HFFc6 (cell line): ENCODE measurements at regions not wholly inside any gene's neighbourhood (a gene's known extent, or its start where the extent isn't known, plus 50 kb on each side); places are given as distances from the start of the nearest gene placed in this dataset.

ENCODE experiments used
- DNase-seq: peaks from one replicate; pipeline ENCODE4 v3.0.0-alpha.2; 2018
- H3K27ac Mint-ChIP-seq: 2 replicates; pipeline ENCODE4 v1.8.0; 2020; ENCODE audit warnings: mild to moderate bottlenecking, mixed read lengths
- H3K27me3 Mint-ChIP-seq: 2 replicates; pipeline ENCODE4 v1.8.0; 2021; ENCODE audit warnings: mild to moderate bottlenecking, moderate library complexity, mixed read lengths; ENCODE audit not compliant: insufficient read depth
- H3K36me3 Mint-ChIP-seq: 2 replicates; pipeline ENCODE4 v1.8.0; 2021; ENCODE audit warnings: low read depth, mixed read lengths
- H3K4me1 Mint-ChIP-seq: 2 replicates; pipeline ENCODE4 v1.8.0; 2020; ENCODE audit warnings: low read depth, mixed read lengths
- H3K4me3 Mint-ChIP-seq: 2 replicates; pipeline ENCODE4 v1.8.0; 2020; ENCODE audit warnings: mild to moderate bottlenecking, moderate library complexity, mixed read lengths
- H3K9me3 Mint-ChIP-seq: 2 replicates; pipeline ENCODE4 v1.8.0; 2020; ENCODE audit warnings: mild to moderate bottlenecking, mixed read lengths
- CTCF ChIP-seq: fragments of 200-600 bp; sonication (generic); IDR thresholded peaks from 2 replicates; pipeline ENCODE4 v1.5.0; 2021; ENCODE audit warnings: antibody characterized with exemption, mild to moderate bottlenecking

GRCh38 chr7:32410545-32410944 lies 79.6 kb downstream of the LSM5 start:
- no peak for TF ChIP-seq CTCF
- Mint-ChIP-seq H3K4me3 (no peak overlapping the region), H3K36me3 (no peaks in the 10 kb centered on the region), H3K27me3 (peaks cover 2% of the 10 kb centered on the region; the same call in 1 of the 2 replicates), H3K4me1 (no peaks in the 10 kb centered on the region), H3K27ac (no peak overlapping the region), H3K9me3 (no peaks in the 10 kb centered on the region; the same call in 1 of the 2 replicates)
- DNase-seq: no peak

DNA sequence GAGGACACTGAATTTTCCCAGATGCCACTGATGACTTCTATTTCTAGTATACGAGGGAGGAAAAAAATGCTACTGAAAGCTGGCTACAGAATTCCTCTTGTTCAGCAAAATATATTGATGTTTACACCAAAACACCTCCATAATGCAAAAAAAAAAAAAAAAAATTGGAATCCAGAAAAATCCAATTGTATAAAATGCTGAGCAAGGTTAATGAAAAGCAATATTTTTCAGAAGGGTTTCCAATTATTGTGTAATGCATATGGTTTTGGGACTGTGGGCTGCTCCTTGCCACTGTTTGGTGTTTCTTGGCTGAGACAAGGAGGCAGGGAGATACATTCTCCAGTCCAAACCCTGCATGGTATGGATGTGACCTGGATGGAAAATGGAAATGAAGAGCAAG lies 83.8 kb downstream of the LSM5 start:
- no peak for TF ChIP-seq CTCF
- no peaks in the 10 kb centered on the region; the same call in 1 of the 2 replicates for H3K9me3 Mint-ChIP-seq

GRCh38 chr7:32403463-32404229 lies 86.5 kb downstream of the LSM5 start:
- Mint-ChIP-seq H3K27me3 (peaks cover 2% of the 10 kb centered on the region; the same call in 1 of the 2 replicates), H3K9me3 (no peaks in the 10 kb centered on the region; the same call in 1 of the 2 replicates), H3K4me3 (no peak overlapping the region), H3K36me3 (no peaks in the 10 kb centered on the region), H3K27ac (no peak overlapping the region), H3K4me1 (no peaks in the 10 kb centered on the region)
- DNase-seq: no peak
- TF ChIP-seq CTCF: no peak

More for the DNA sequence above, 83.8 kb downstream of the LSM5 start:
- Mint-ChIP-seq H3K36me3 (no peaks in the 10 kb centered on the region), H3K27ac (no peak overlapping the region), H3K27me3 (peaks cover 2% of the 10 kb centered on the region; the same call in 1 of the 2 replicates), H3K4me3 (no peak overlapping the region), H3K4me1 (no peaks in the 10 kb centered on the region)
- no peak for DNase-seq

DNA sequence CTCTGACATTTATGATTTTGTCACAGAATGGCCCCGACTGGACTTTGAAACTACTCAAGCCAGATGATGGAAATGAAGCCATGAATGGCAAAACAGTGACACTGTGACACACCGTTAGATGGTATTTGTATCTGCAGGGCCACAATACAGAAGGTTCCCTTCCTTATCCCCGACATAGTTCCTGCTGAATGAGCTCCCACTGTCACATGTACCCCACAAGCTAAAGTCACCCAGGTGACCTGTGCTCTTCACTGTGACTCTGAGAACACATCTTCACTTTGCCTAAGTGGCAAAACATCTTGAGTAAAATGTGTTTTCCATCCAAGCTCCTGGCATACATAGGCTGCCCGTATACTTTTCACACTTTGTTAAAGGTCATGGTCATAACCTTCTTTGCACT lies 89.5 kb downstream of the LSM5 start:
- Mint-ChIP-seq H3K9me3 (no peaks in the 10 kb centered on the region; the same call in 1 of the 2 replicates), H3K4me3 (no peak overlapping the region), H3K36me3 (no peaks in the 10 kb centered on the region), H3K4me1 (no peaks in the 10 kb centered on the region), H3K27ac (no peak overlapping the region), H3K27me3 (no peaks in the 10 kb centered on the region; the same call in 1 of the 2 replicates)
- no peak for TF ChIP-seq CTCF
- DNase-seq: no peak

DNA sequence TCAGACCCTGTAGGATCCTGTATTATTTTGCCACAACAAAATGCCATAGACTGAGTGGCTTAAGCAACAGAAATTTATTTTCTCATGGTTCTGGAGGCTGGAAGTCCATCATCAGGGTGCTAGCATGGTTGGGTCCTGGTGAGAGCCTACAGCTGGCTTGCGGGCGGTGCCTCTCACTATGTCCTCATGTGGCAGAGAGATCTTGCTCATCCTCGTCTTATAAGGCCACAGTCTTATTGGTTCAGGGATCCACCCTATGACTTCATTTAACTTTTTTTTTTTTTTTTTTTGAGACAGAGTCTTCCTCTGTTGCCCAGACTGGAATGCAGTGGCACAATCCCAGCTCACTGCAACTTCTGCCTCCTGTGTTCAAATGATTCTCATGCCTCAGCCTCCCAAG lies 90.9 kb downstream of the LSM5 start:
- Mint-ChIP-seq H3K36me3 (no peaks in the 10 kb centered on the region), H3K9me3 (peaks cover 5% of the 10 kb centered on the region; the same call in 1 of the 2 replicates), H3K27ac (no peak overlapping the region), H3K4me1 (no peaks in the 10 kb centered on the region), H3K27me3 (no peaks in the 10 kb centered on the region; the same call in 1 of the 2 replicates), H3K4me3 (no peak overlapping the region)
- TF ChIP-seq CTCF: no peak
- DNase-seq: no peak
